ENCODE measurements at regions not wholly inside any gene's neighbourhood (a gene's known extent, or its start where the extent isn't known, plus 50 kb on each side); places are given as distances from the start of the nearest gene placed in this dataset.
"Not testable (repeated sequence)": the region's sequence is repeated elsewhere in the genome, so short reads cannot be mapped to it uniquely, and the experiment has no call there.

DNA sequence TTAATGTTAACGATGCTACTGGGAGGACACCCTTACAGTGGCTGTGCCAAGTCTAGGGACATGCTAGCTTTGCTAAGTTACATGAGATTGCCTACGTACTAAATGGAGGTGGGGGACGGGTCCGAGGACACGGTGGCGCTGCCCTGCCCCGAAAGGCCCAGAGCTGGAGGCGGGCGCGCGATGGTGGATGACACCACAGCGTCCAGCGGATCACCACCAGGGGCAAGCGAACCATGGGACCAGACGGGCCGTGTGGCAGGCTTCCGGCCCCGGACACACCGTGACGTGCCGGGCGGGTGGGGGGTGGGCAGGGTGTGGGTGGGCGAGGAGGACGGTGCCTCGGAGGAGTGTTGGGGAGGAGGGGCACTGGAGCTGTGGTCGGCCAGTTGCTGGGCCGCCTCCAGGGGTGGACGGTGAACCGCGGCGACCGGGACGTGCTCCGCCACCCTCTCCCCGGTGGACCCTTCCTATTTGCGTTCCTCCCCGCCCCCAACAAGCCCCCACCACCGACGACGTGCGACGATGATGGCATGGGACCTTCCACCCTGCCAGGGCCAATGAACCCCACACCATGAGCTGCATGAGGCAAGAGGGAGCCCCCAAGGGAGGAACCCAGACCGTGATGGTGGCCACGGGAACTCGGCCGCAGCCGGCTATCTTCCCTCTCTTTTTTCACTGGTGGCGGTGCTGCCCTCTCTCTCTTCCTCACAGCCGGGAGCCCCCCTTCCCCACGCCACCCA lies 773.3 kb upstream of the DEFB115 start:
- DNase-seq (ENCODE audit: low spot score): peak; percentile 84

- DNase-seq (ENCODE audit: low spot score): peak; percentile 68
Measured at GRCh38 chr20:30484749-30485070, 772.8 kb upstream of the DEFB115 start.

DNA sequence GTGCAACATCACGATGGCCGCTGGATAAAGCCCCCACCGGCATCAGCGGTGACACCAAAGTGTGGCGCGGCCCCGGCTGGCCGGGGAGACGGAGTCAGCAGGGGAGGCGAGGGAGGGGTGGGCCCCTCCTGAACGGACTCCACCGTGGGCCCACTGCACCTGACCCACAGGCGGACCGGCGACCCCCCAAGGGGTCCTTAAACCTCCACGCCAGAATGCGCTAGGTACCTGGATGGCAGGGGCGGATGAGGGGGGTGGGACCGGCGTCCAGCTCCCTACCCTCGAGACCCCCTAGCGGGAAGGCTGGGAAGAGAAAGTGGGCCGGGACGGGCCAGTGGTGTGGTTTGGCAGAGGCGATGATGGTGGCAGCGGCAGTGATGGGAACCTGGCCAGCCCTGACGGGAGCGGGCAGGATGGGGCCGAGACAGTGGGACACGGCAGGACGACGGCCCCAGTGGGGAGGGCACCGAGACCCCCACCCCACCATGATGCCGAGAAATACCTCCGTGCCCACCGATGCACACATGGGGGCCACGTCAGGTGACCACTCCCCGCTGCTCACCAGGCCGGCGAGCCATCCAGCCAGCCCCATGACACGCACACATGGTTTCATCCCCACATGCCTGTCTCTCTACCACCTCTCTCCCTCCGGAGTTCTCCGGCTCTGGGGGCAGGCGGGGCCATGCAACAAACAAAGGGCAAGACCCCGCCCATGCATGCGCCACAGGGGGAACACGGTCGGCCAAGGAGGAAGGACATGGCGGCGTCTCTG lies 771.9 kb upstream of the DEFB115 start:
- DNase-seq (ENCODE audit: low spot score): peak; percentile 74

- DNase-seq (ENCODE audit: low spot score): peak; percentile 67
Measured at GRCh38 chr20:30486103-30486478, 771.4 kb upstream of the DEFB115 start.

- peak; percentile 81 for DNase-seq (ENCODE audit: low spot score)
Measured at GRCh38 chr20:30487461-30487860, 770.0 kb upstream of the DEFB115 start.

DNA sequence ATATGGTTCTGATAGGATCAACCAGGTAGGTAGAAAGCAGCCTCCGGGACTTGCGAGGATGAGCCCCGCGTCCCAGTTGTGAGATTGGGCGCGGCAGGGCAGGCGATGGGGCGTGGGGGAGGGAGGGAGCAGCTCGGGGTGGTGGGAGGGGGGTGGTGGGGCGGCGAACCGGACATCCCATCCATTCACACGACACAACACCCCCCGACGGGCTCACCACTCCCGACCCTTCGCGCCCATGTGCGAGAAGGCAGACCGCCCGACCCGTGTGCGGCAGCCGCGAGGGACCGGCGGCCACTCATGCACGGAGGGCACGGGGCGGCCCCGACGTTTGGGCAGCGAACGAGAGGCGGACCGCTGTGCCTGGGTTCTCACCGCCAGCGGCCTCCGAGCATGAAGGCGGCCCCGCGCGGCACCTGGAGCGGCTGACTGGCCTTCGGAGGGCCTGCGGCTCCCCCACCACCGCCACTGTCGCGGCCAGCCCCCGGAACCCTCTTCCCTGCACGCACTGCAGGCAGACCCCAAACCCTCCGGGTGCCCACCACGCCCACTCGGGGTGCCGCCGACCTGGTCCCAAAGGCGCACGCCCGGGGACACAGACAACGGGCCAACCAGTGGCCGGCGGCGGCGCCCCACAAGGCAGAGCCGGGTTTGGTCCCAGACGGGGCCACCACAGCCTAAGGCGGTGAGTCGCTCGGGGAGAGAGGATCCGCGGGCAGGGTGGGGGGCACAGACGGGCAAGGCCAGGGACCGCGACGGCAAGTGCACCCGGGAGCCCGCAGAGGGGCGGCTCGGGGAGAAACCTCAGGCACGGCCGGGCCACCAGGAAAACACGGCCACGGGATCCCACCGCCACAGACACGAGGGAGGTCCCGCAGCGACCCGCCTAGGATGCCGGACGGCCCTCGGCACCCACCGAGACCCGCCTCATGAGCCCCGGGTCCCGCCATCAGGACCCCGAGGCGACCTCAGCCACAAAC lies 769.2 kb upstream of the DEFB115 start:
- DNase-seq (ENCODE audit: low spot score): peak; percentile 86

- peak; percentile 82 for DNase-seq (ENCODE audit: low spot score)
Measured at GRCh38 chr20:30488941-30489613, 768.4 kb upstream of the DEFB115 start.

GRCh38 chr20:30489614-30490003 lies 767.9 kb upstream of the DEFB115 start:
- no peak for DNase-seq (ENCODE audit: low spot score)

- no peak for DNase-seq (ENCODE audit: low spot score)
Measured at GRCh38 chr20:30491016-30491415, 766.4 kb upstream of the DEFB115 start.

DNA sequence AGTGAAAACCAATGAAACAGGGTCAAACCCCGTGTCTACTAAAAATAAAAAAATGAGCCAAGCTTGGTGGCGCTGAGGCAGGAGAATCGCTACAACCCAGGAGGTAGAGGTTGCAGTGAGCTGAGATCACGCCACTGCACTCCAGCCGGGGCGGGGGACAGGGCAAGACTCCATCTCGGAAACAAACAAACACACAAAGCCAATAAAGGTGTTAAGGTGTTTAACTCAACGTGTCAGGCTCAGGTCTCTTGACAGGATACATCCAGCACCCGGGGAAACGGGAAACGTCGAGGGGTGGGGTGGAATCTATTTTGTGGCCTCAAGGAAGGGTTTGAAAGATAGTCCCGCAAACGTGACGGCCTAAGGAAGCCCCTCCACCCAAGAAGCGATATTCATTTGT lies 760.8 kb upstream of the DEFB115 start:
- peak; percentile 59 for DNase-seq (ENCODE audit: low spot score)

GRCh38 chr20:30497191-30497590 lies 760.3 kb upstream of the DEFB115 start:
- DNase-seq (ENCODE audit: low spot score): peak; percentile 65

DNA sequence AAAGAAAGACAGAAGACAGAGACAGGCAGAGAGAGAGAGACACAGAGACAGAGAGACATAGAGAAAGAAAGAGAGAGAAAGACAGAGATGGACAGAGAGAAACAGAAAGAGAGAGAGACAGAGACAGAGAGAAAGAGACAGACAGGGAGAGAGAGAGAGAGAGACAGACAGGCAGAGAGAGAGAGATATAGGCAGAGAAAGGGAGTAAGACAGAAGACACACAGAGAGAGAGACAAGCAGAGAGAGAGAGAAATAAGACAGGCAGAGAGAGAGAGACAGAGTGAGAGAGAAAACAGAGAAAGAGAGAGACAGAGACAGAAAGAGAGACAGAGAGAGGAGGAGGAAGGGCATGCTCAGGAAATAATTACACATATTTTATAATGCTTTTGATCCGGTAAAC lies 758.3 kb upstream of the DEFB115 start:
- no peak for DNase-seq (ENCODE audit: low spot score)

GRCh38 chr20:30499716-30500446 lies 757.6 kb upstream of the DEFB115 start:
- DNase-seq (ENCODE audit: low spot score): peak; percentile 41

- DNase-seq (ENCODE audit: low spot score): peak; percentile 22
Measured at GRCh38 chr20:30500447-30500820, 757.0 kb upstream of the DEFB115 start.

DNA sequence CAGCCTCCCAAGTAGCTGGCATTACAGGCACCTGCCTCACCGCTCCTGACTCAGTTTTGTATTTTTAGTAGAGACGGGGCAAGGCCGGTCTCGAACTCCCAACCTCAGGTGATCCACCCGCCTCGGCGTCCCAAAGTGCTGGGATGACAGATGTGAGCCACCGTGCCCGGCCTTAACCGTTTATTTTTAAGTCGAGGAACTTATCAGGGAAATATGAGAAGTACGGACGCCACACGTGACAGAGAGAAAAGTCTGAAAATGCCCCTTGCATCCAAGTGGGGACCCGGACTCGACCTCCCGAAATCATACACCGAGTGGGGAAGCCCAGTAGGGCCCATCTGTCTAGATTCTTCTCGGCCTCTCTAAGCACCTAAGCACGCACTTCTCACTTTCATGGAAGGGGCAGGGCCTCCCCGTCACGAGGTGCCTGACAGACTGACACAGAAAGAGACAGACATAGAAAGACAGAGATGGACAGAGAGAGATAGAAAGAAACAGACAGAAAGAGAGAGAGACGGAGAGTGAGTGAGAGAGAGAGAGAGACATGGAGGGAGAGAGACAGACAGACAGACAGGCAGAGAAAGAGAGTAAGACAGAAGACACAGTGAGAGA lies 756.5 kb upstream of the DEFB115 start:
- DNase-seq (ENCODE audit: low spot score): peak; percentile 35

GRCh38 chr20:30502670-30503069 lies 754.8 kb upstream of the DEFB115 start:
- no peak for DNase-seq (ENCODE audit: low spot score)

DNA sequence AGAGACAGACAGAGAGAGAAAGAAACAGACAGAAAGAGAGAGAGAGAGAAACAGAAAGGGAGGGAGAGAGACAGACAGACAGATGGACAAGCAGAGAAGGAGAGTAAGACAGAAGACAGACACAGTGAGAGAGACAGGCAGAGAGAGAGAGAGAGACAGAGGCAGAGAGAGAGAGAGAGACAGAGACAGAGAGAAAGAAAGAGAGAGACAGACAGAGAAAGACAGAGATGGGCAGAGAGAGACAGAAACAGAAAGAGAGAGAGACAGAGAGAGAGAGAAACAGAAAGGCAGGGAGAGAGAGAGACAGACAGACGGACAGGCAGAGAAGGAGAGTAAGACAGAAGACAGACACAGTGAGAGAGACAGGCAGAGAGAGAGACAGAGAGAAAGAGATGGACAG lies 754.3 kb upstream of the DEFB115 start:
- DNase-seq (ENCODE audit: low spot score): not testable (repeated sequence)

GRCh38 chr20:30503992-30504570 lies 753.4 kb upstream of the DEFB115 start:
- no peak for DNase-seq (ENCODE audit: low spot score)

DNA sequence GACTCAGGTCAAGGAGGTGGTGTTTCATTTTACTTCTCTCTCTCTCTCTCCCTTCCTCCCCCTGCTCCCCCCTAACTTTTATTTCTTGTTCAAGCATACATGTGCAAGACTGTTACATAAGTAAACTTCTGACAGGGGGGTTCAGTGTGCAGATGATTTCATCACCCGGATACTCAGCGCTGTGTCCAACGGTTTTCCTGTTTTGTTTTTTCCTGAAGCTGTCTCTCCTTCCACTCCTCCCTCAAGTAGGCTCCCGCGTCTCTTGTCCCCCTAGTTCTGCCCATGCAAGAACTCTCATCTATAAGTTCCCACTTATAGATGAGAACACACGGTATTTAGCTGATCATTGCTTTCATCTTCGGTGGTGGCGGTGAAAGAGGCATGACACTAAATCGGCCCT lies 751.9 kb upstream of the DEFB115 start:
- DNase-seq (ENCODE audit: low spot score): no peak

GRCh38 chr20:30506100-30506499 lies 751.4 kb upstream of the DEFB115 start:
- no peak for DNase-seq (ENCODE audit: low spot score)
